Body of pancreas (tissue), 4 donors: ENCODE measurements at regions not wholly inside any gene's neighbourhood (a gene's known extent, or its start where the extent isn't known, plus 50 kb on each side); places are given as distances from the start of the nearest gene placed in this dataset.

Experiments
- CTCF ChIP-seq, 7 experiments: fragments of 450-650 bp in 4 of 7; fragments of 200-600 bp in 3 of 7; sonication (generic) in 3 of 7; IDR thresholded peaks; one replicate each; pipeline ENCODE4 v1.5.1; 2016 to 2019; ENCODE audit warnings: antibody characterized with exemption in 7 of 7
- POLR2A ChIP-seq, 3 donors: fragments of 450-650 bp; IDR thresholded peaks; one replicate each; pipeline ENCODE4 v1.6.1; 2016; ENCODE audit warnings: antibody characterized with exemption in 3 of 3, mild to moderate bottlenecking in 2 of 3

DNA sequence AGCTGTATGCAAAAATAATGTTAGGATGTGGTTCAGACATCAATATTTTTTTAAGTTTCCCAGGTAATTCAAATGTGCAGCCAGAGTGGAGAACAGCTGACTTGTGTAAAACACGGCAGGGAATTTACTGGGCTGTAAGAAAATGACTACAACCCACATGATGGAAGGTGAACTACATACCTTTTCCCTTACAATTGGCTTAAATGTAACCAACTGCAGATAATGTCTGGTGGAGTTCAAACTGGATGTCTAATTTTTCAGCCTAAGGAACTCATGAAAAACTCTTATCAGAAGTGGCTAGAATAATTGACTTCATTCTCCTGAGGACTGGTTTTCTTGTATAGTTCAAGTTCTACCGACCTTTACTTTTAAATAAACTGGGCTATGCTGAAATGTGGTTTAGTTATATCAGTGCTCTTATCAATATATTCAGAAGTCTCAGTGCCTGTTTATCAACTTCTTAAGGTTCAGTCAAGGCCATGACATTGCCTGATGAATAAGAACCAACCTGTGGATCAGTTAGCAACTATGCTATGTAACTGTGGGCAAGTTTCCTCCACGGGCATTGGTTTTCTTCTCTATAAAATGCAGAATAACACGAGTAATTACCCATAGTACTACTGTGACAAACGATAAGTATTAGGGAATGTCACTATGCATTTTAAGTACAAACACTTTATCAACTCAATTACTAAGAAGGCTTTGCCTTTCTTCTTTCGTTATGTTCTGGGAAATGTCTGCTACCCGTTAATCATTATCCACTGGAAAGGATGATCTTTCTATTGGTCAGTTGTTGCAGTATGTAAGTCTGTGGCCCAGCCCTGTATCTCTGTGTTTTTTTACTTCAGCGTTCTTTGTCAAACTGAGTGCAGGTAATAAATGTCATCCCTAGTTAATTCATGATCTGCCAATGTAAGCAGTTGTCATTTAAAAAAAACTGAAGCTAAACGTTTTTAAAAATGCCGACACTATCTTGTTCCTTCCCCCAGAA lies 181.6 kb downstream of the PCDH7 start:
- TF ChIP-seq CTCF (IDR thresholded peaks at IDR 0.05) (no peak), POLR2A (IDR thresholded peaks at IDR 0.05) (no peak)
